ENCODE measurements at regions not wholly inside any gene's neighbourhood (a gene's known extent, or its start where the extent isn't known, plus 50 kb on each side); places are given as distances from the start of the nearest gene placed in this dataset.

GRCh38 chr1:55870106-55870505, 654.9 kb upstream of the USP24 start:
- TF ChIP-seq EZH2 (IDR thresholded peaks at IDR 0.05; ENCODE audit: low read length, unreplicated experiment) = no peak
- TF ChIP-seq, protein P1, sequence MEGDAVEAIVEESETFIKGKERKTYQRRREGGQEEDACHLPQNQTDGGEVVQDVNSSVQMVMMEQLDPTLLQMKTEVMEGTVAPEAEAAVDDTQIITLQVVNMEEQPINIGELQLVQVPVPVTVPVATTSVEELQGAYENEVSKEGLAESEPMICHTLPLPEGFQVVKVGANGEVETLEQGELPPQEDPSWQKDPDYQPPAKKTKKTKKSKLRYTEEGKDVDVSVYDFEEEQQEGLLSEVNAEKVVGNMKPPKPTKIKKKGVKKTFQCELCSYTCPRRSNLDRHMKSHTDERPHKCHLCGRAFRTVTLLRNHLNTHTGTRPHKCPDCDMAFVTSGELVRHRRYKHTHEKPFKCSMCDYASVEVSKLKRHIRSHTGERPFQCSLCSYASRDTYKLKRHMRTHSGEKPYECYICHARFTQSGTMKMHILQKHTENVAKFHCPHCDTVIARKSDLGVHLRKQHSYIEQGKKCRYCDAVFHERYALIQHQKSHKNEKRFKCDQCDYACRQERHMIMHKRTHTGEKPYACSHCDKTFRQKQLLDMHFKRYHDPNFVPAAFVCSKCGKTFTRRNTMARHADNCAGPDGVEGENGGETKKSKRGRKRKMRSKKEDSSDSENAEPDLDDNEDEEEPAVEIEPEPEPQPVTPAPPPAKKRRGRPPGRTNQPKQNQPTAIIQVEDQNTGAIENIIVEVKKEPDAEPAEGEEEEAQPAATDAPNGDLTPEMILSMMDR (conservative IDR thresholded peaks at IDR 0.05; ENCODE audit: low read depth, low read length) = no peak
